GM23338 (cell line): ENCODE measurements at regions not wholly inside any gene's neighbourhood (a gene's known extent, or its start where the extent isn't known, plus 50 kb on each side); places are given as distances from the start of the nearest gene placed in this dataset.
A peak's percentile ranks its signal among the peaks of the same experiment; 100 is the strongest.
"Not testable (repeated sequence)": the region's sequence is repeated elsewhere in the genome, so short reads cannot be mapped to it uniquely, and the experiment has no call there.

Experiments used
- ATAC-seq: fragments of 200-7000 bp; cut with Tn5 transposase; 3 replicates; pipeline ENCODE4 v1.9.1; 2020
- DNase-seq: peaks from one replicate; pipeline ENCODE4 v3.0.0-alpha.2; 2015; ENCODE audit warnings: low spot score
- H2AFZ ChIP-seq: fragments of 200-600 bp; sonication (generic); 2 replicates; pipeline ENCODE4 v1.8.0; 2016; ENCODE audit warnings: antibody characterized with exemption, mild to moderate bottlenecking, moderate library complexity
- H3F3A ChIP-seq: fragments of 200-600 bp; sonication (generic); replicated peaks from 2 replicates; pipeline ENCODE4 v1.8.0; 2017; ENCODE audit warnings: antibody characterized with exemption, mixed run types, low read depth
- H3K27ac ChIP-seq: fragments of 200-600 bp; sonication (generic); 2 replicates; pipeline ENCODE4 v1.6.1; 2016; ENCODE audit warnings: low read depth
- H3K27me3 ChIP-seq: fragments of 200-600 bp; sonication (generic); 2 replicates; pipeline ENCODE4 v1.8.0; 2016; ENCODE audit warnings: mild to moderate bottlenecking, mixed run types, moderate library complexity; ENCODE audit not compliant: insufficient read depth
- H3K36me3 ChIP-seq: fragments of 200-600 bp; sonication (generic); 2 replicates; pipeline ENCODE4 v1.8.0; 2016; ENCODE audit warnings: mild to moderate bottlenecking; ENCODE audit not compliant: insufficient read depth
- H3K4me1 ChIP-seq: fragments of 200-600 bp; sonication (generic); 2 replicates; pipeline ENCODE4 v1.8.0; 2016; ENCODE audit warnings: mild to moderate bottlenecking, moderate library complexity; ENCODE audit not compliant: insufficient read depth
- H3K4me2 ChIP-seq: fragments of 200-600 bp; sonication (generic); 2 replicates; pipeline ENCODE4 v1.7.1; 2017; ENCODE audit warnings: mixed run types
- H3K4me3 ChIP-seq: fragments of 200-600 bp; sonication (generic); 2 replicates; pipeline ENCODE4 v1.6.1; 2016; ENCODE audit warnings: mixed run types
- H3K79me2 ChIP-seq: fragments of 200-600 bp; sonication (generic); replicated peaks from 2 replicates; pipeline ENCODE4 v1.8.0; 2017; ENCODE audit warnings: mild to moderate bottlenecking; ENCODE audit not compliant: insufficient read depth
- H3K9me2 ChIP-seq: fragments of 200-600 bp; sonication (generic); 2 replicates; pipeline ENCODE4 v1.8.0; 2017; ENCODE audit not compliant: insufficient read depth
- H4K20me1 ChIP-seq: fragments of 200-600 bp; sonication (generic); replicated peaks from 2 replicates; pipeline ENCODE4 v1.8.0; 2017; ENCODE audit warnings: mild to moderate bottlenecking; ENCODE audit not compliant: insufficient read depth
- H3K27ac Mint-ChIP-seq: 2 replicates; pipeline ENCODE4 v1.8.0; 2020; ENCODE audit warnings: inconsistent platforms, mild to moderate bottlenecking, moderate library complexity, mixed read lengths
- H3K27me3 Mint-ChIP-seq: 3 replicates; pipeline ENCODE4 v1.8.0; 2022; ENCODE audit warnings: low read depth, mild to moderate bottlenecking, moderate library complexity, mixed read lengths, inconsistent platforms; ENCODE audit not compliant: insufficient read depth, poor library complexity
- H3K36me3 Mint-ChIP-seq: 3 replicates; pipeline ENCODE4 v1.8.0; 2021; ENCODE audit warnings: low read depth, mild to moderate bottlenecking, inconsistent platforms, moderate library complexity, mixed read lengths
- H3K4me1 Mint-ChIP-seq: 3 replicates; pipeline ENCODE4 v1.8.0; 2020; ENCODE audit warnings: mild to moderate bottlenecking, inconsistent platforms, mixed read lengths
- H3K4me3 Mint-ChIP-seq: 3 replicates; pipeline ENCODE4 v1.8.0; 2021; ENCODE audit warnings: moderate library complexity, mild to moderate bottlenecking, inconsistent platforms, mixed read lengths
- H3K9me3 Mint-ChIP-seq: 3 replicates; pipeline ENCODE4 v1.8.0; 2020; ENCODE audit warnings: moderate library complexity, mild to moderate bottlenecking, inconsistent platforms, mixed read lengths
- EZH2 ChIP-seq: fragments of 200-600 bp; sonication (generic); IDR thresholded peaks from one replicate; pipeline ENCODE4 v1.8.0; 2017; ENCODE audit warnings: antibody characterized with exemption, mild to moderate bottlenecking, low read depth; ENCODE audit not compliant: unreplicated experiment
- JUNB ChIP-seq: IDR thresholded peaks from one replicate; pipeline ENCODE4 v1.6.1; 2016; ENCODE audit warnings: antibody characterized with exemption; ENCODE audit not compliant: unreplicated experiment
- NANOG ChIP-seq: IDR thresholded peaks from 2 replicates; pipeline ENCODE4 v1.6.1; 2016; ENCODE audit warnings: antibody characterized with exemption, borderline replicate concordance
- STAT1 ChIP-seq: IDR thresholded peaks from one replicate; pipeline ENCODE4 v1.6.1; 2016; ENCODE audit warnings: antibody characterized with exemption; ENCODE audit not compliant: unreplicated experiment
- ZNF462 ChIP-seq: fragments of 250-450 bp; sonication (Bioruptor Pico); IDR thresholded peaks from 2 replicates; pipeline ENCODE4 v1.5.0; 2020; ENCODE audit warnings: mild to moderate bottlenecking, moderate library complexity
- TF ChIP-seq, protein P1 (sequence below), 2 experiments: fragments of 200-600 bp in 1 of 2; sonication (generic) in 1 of 2; conservative IDR thresholded peaks; 2 replicates each; pipeline versions ENCODE4 v1.5.1 to v1.6.1; 2016 to 2017; ENCODE audit warnings: antibody characterized with exemption in 2 of 2, low read depth in 2 of 2, mild to moderate bottlenecking in 2 of 2, moderate library complexity in 1 of 2
- TF ChIP-seq, protein P2 (sequence below): IDR thresholded peaks from one replicate; pipeline ENCODE4 v1.6.1; 2018; ENCODE audit warnings: antibody characterized with exemption; ENCODE audit not compliant: unreplicated experiment
- TF ChIP-seq, protein P3 (sequence below): IDR thresholded peaks from 2 replicates; pipeline ENCODE4 v1.6.1; 2016; ENCODE audit warnings: antibody characterized with exemption

GRCh38 chr1:102497810-102498209, 501.1 kb upstream of the OLFM3 start:
- not testable (repeated sequence) for H3K36me3 ChIP-seq, H3K4me1 ChIP-seq, H3K4me3 ChIP-seq, ATAC-seq, H2AFZ ChIP-seq, H3K4me3 Mint-ChIP-seq, H3K27me3 ChIP-seq, H3K27me3 Mint-ChIP-seq, H3K79me2 ChIP-seq, H3F3A ChIP-seq, H3K4me2 ChIP-seq, H3K9me2 ChIP-seq, H3K27ac Mint-ChIP-seq, H3K4me1 Mint-ChIP-seq, H3K27ac ChIP-seq, H4K20me1 ChIP-seq
- Mint-ChIP-seq H3K36me3 (peaks cover 34% of the 10 kb centered on the region; the same call in 2 of the 3 replicates), H3K9me3 (peaks cover 38% of the 10 kb centered on the region)
- peak; percentile 67 for DNase-seq
- peak; percentile 30; the same call in 1 of the 2 replicates for TF ChIP-seq ZNF462 (CRISPR knock-in tag)

GRCh38 chr1:102472520-102472919, 475.8 kb upstream of the OLFM3 start:
- no peak overlapping the region for H3K27ac Mint-ChIP-seq
- Histone ChIP-seq H3K4me2 (no peak overlapping the region), H3K4me3 (no peak overlapping the region), H3K36me3 (no peaks in the 10 kb centered on the region), H3K4me1 (no peaks in the 10 kb centered on the region), H4K20me1 (no peaks in the 10 kb centered on the region), H3K27ac (no peak overlapping the region), H3K27me3 (no peaks in the 10 kb centered on the region), H3K9me2 (no peaks in the 10 kb centered on the region), H3F3A (no peaks in the 10 kb centered on the region), H2AFZ (no peak overlapping the region), H3K79me2 (no peaks in the 10 kb centered on the region)
- DNase-seq (no peak), ATAC-seq (no peak)
- H3K4me3 Mint-ChIP-seq = no peak overlapping the region
- H3K27me3 Mint-ChIP-seq = no peaks in the 10 kb centered on the region
- no peaks in the 10 kb centered on the region for H3K36me3 Mint-ChIP-seq
- H3K4me1 Mint-ChIP-seq = no peaks in the 10 kb centered on the region
- no peak for TF ChIP-seq JUNB
- TF ChIP-seq, protein P1, sequence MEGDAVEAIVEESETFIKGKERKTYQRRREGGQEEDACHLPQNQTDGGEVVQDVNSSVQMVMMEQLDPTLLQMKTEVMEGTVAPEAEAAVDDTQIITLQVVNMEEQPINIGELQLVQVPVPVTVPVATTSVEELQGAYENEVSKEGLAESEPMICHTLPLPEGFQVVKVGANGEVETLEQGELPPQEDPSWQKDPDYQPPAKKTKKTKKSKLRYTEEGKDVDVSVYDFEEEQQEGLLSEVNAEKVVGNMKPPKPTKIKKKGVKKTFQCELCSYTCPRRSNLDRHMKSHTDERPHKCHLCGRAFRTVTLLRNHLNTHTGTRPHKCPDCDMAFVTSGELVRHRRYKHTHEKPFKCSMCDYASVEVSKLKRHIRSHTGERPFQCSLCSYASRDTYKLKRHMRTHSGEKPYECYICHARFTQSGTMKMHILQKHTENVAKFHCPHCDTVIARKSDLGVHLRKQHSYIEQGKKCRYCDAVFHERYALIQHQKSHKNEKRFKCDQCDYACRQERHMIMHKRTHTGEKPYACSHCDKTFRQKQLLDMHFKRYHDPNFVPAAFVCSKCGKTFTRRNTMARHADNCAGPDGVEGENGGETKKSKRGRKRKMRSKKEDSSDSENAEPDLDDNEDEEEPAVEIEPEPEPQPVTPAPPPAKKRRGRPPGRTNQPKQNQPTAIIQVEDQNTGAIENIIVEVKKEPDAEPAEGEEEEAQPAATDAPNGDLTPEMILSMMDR (conservative IDR thresholded peaks at IDR 0.05; ENCODE audit: low read depth in 2 of 2) = no peak
- no peak for TF ChIP-seq STAT1
- no peak for TF ChIP-seq EZH2
- TF ChIP-seq, protein P2, sequence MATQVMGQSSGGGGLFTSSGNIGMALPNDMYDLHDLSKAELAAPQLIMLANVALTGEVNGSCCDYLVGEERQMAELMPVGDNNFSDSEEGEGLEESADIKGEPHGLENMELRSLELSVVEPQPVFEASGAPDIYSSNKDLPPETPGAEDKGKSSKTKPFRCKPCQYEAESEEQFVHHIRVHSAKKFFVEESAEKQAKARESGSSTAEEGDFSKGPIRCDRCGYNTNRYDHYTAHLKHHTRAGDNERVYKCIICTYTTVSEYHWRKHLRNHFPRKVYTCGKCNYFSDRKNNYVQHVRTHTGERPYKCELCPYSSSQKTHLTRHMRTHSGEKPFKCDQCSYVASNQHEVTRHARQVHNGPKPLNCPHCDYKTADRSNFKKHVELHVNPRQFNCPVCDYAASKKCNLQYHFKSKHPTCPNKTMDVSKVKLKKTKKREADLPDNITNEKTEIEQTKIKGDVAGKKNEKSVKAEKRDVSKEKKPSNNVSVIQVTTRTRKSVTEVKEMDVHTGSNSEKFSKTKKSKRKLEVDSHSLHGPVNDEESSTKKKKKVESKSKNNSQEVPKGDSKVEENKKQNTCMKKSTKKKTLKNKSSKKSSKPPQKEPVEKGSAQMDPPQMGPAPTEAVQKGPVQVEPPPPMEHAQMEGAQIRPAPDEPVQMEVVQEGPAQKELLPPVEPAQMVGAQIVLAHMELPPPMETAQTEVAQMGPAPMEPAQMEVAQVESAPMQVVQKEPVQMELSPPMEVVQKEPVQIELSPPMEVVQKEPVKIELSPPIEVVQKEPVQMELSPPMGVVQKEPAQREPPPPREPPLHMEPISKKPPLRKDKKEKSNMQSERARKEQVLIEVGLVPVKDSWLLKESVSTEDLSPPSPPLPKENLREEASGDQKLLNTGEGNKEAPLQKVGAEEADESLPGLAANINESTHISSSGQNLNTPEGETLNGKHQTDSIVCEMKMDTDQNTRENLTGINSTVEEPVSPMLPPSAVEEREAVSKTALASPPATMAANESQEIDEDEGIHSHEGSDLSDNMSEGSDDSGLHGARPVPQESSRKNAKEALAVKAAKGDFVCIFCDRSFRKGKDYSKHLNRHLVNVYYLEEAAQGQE = no peak
- no peak for TF ChIP-seq NANOG
- TF ChIP-seq, protein P3, sequence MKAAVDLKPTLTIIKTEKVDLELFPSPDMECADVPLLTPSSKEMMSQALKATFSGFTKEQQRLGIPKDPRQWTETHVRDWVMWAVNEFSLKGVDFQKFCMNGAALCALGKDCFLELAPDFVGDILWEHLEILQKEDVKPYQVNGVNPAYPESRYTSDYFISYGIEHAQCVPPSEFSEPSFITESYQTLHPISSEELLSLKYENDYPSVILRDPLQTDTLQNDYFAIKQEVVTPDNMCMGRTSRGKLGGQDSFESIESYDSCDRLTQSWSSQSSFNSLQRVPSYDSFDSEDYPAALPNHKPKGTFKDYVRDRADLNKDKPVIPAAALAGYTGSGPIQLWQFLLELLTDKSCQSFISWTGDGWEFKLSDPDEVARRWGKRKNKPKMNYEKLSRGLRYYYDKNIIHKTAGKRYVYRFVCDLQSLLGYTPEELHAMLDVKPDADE = no peak
- H3K9me3 Mint-ChIP-seq = no peaks in the 10 kb centered on the region
